ENCODE measurements at regions not wholly inside any gene's neighbourhood (a gene's known extent, or its start where the extent isn't known, plus 50 kb on each side); places are given as distances from the start of the nearest gene placed in this dataset.

DNA sequence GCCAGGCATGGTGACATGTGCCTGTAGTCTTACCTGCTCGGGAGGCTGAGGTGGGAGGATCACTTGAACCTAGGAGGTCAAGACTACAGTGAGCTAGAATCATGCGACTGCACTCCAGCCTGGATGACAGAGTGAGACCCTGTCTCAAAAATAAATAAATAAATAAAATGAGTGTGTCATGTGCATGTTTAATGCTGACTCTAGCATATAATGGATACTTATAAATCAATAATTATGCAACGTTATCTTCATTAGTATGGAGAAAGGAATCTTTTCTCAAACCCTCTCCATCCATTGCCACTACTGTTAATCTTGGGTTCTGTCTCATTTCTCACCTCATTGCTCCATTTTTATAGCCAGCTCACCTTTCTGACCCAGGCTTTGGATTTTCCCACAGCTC is 189.5 kb upstream of the RPL34 start:
- Mint-ChIP-seq H3K9me3 (peaks cover 0 to 6% (median 0%) of the 10 kb centered on the region in 7 donors), H3K36me3 (no peaks in the 10 kb centered on the region), H3K4me1 (no peaks in the 10 kb centered on the region), H3K27ac (no peak overlapping the region), H3K4me3 (no peak overlapping the region), H3K27me3 (ENCODE audit: low read depth in 3 of 3) (peaks cover 0 to 1% (median 0%) of the 10 kb centered on the region in 3 donors)
- no peaks in the 10 kb centered on the region for H3K4me1 ChIP-seq (ENCODE audit: control insufficient read depth in 1 of 2, insufficient read depth in 2 of 2, low read length in 2 of 2)
- H3K9ac ChIP-seq (ENCODE audit: insufficient read depth, low read length, poor library complexity, severe bottlenecking): no peak overlapping the region
- H4K20me1 ChIP-seq (ENCODE audit: insufficient read depth, low read length): no peaks in the 10 kb centered on the region
- H3K79me2 ChIP-seq (ENCODE audit: insufficient read depth, low read length): no peaks in the 10 kb centered on the region
- intact Hi-C loops (cut with micrococcal nuclease): no loop called here
- no peak overlapping the region for H3K4me3 ChIP-seq (replicated peaks in 1 of 3; ENCODE audit: low read depth in 2 of 3, low read length in 3 of 3)
- H3K4me2 ChIP-seq (replicated peaks; ENCODE audit: extremely low read depth, low read length, poor library complexity, severe bottlenecking): no peak overlapping the region
- TF ChIP-seq, protein P1, sequence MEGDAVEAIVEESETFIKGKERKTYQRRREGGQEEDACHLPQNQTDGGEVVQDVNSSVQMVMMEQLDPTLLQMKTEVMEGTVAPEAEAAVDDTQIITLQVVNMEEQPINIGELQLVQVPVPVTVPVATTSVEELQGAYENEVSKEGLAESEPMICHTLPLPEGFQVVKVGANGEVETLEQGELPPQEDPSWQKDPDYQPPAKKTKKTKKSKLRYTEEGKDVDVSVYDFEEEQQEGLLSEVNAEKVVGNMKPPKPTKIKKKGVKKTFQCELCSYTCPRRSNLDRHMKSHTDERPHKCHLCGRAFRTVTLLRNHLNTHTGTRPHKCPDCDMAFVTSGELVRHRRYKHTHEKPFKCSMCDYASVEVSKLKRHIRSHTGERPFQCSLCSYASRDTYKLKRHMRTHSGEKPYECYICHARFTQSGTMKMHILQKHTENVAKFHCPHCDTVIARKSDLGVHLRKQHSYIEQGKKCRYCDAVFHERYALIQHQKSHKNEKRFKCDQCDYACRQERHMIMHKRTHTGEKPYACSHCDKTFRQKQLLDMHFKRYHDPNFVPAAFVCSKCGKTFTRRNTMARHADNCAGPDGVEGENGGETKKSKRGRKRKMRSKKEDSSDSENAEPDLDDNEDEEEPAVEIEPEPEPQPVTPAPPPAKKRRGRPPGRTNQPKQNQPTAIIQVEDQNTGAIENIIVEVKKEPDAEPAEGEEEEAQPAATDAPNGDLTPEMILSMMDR (IDR thresholded peaks at IDR 0.05): no peak
- no CpG with 5 or more reads among the region's 3 CpGs for WGBS (ENCODE audit: insufficient coverage)
- H3K36me3 ChIP-seq (replicated peaks in 1 of 2; ENCODE audit: control insufficient read depth in 1 of 2, insufficient read depth in 2 of 2, low read length in 2 of 2): no peaks in the 10 kb centered on the region
- no peak for DNase-seq
- H2AFZ ChIP-seq (ENCODE audit: insufficient read depth, low read depth, low read length, poor library complexity, severe bottlenecking): no peak overlapping the region
- no peaks in the 10 kb centered on the region for H3K9me3 ChIP-seq (replicated peaks in 1 of 2; ENCODE audit: control insufficient read depth in 1 of 2, insufficient read depth in 1 of 2, low read length in 2 of 2)
- no peak overlapping the region for H3K27ac ChIP-seq (ENCODE audit: low read depth in 1 of 2, low read length in 2 of 2)
- no peaks in the 10 kb centered on the region for H3K27me3 ChIP-seq (ENCODE audit: control insufficient read depth in 2 of 2, insufficient read depth in 2 of 2, low read length in 2 of 2)

- Histone ChIP-seq H3K27ac (ENCODE audit: low read depth in 1 of 2, low read length in 2 of 2) (no peak overlapping the region), H3K27me3 (ENCODE audit: control insufficient read depth in 2 of 2, insufficient read depth in 2 of 2, low read length in 2 of 2) (no peaks in the 10 kb centered on the region), H3K4me1 (ENCODE audit: control insufficient read depth in 1 of 2, insufficient read depth in 2 of 2, low read length in 2 of 2) (no peaks in the 10 kb centered on the region), H3K4me3 (replicated peaks in 1 of 3; ENCODE audit: low read depth in 2 of 3, low read length in 3 of 3) (no peak overlapping the region), H4K20me1 (ENCODE audit: insufficient read depth, low read length) (no peaks in the 10 kb centered on the region), H3K9ac (ENCODE audit: insufficient read depth, low read length, poor library complexity, severe bottlenecking) (no peak overlapping the region), H3K36me3 (replicated peaks in 1 of 2; ENCODE audit: control insufficient read depth in 1 of 2, insufficient read depth in 2 of 2, low read length in 2 of 2) (no peaks in the 10 kb centered on the region), H3K79me2 (ENCODE audit: insufficient read depth, low read length) (no peaks in the 10 kb centered on the region), H3K4me2 (replicated peaks; ENCODE audit: extremely low read depth, low read length, poor library complexity, severe bottlenecking) (no peak overlapping the region), H3K9me3 (replicated peaks in 1 of 2; ENCODE audit: control insufficient read depth in 1 of 2, insufficient read depth in 1 of 2, low read length in 2 of 2) (no peaks in the 10 kb centered on the region), H2AFZ (ENCODE audit: insufficient read depth, low read depth, low read length, poor library complexity, severe bottlenecking) (no peak overlapping the region)
- Mint-ChIP-seq H3K4me3 (no peak overlapping the region), H3K36me3 (no peaks in the 10 kb centered on the region), H3K4me1 (no peaks in the 10 kb centered on the region), H3K27me3 (ENCODE audit: low read depth in 3 of 3) (peaks cover 0 to 1% (median 0%) of the 10 kb centered on the region in 3 donors), H3K27ac (no peak overlapping the region), H3K9me3 (peaks cover 0 to 6% (median 0%) of the 10 kb centered on the region in 7 donors)
- no CpG with 5 or more reads among the region's 1 CpG for WGBS (ENCODE audit: insufficient coverage)
- DNase-seq: no peak
- TF ChIP-seq, protein P1 (IDR thresholded peaks at IDR 0.05): no peak
- intact Hi-C loops (cut with micrococcal nuclease): no loop called here
Observed at GRCh38 chr4:108429662-108430061, 190.7 kb upstream of the RPL34 start.
